ENCODE measurements at regions not wholly inside any gene's neighbourhood (a gene's known extent, or its start where the extent isn't known, plus 50 kb on each side); places are given as distances from the start of the nearest gene placed in this dataset.

DNA sequence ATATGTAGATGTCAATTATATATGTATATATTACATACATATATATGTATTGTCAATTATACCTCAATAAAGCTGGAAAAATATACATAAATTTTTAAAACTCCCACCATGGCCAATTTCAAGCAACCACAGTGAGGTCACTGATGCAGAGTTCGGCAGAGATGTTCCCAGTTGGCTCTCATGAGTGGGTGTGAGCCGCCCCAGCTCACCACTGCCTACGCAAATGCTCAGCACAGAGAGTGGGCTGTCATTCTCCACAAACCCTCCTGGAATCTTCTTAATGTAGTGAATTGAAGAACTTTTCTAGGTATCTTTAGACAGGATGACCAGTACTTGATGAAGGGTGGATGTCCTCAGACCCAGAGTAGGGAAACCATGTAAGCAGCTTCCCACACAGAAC lies 96.6 kb upstream of the TMEM45B start:
- Mint-ChIP-seq H3K4me3 (no peak overlapping the region), H3K4me1 (no peaks in the 10 kb centered on the region), H3K9me3 (no peaks in the 10 kb centered on the region), H3K27ac (no peak overlapping the region), H3K36me3 (ENCODE audit: low read depth) (no peaks in the 10 kb centered on the region), H3K27me3 (ENCODE audit: insufficient read depth) (peaks cover 6% of the 10 kb centered on the region)
- H3K9ac ChIP-seq (ENCODE audit: extremely low read depth, low read length, poor library complexity, severe bottlenecking) = no peak overlapping the region
- H3K9me3 ChIP-seq (ENCODE audit: control insufficient read depth, low read length) = no peaks in the 10 kb centered on the region
- H3K27ac ChIP-seq (ENCODE audit: low read depth, low read length) = no peak overlapping the region
- TF ChIP-seq, protein P1, sequence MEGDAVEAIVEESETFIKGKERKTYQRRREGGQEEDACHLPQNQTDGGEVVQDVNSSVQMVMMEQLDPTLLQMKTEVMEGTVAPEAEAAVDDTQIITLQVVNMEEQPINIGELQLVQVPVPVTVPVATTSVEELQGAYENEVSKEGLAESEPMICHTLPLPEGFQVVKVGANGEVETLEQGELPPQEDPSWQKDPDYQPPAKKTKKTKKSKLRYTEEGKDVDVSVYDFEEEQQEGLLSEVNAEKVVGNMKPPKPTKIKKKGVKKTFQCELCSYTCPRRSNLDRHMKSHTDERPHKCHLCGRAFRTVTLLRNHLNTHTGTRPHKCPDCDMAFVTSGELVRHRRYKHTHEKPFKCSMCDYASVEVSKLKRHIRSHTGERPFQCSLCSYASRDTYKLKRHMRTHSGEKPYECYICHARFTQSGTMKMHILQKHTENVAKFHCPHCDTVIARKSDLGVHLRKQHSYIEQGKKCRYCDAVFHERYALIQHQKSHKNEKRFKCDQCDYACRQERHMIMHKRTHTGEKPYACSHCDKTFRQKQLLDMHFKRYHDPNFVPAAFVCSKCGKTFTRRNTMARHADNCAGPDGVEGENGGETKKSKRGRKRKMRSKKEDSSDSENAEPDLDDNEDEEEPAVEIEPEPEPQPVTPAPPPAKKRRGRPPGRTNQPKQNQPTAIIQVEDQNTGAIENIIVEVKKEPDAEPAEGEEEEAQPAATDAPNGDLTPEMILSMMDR (conservative IDR thresholded peaks at IDR 0.05) = no peak
- no peak for DNase-seq
- no peaks in the 10 kb centered on the region for H3K36me3 ChIP-seq (ENCODE audit: control insufficient read depth, insufficient read depth, low read length)
- WGBS, 2 experiments (ENCODE audit: insufficient coverage in 1 of 2, insufficient read length in 1 of 2) = 82% methylated on average over 3 of the region's 3 CpGs; no CpG with 5 or more reads in 1 of the 2 experiments
- H3K4me1 ChIP-seq (ENCODE audit: control insufficient read depth, insufficient read depth, low read length) = no peaks in the 10 kb centered on the region
- no peak overlapping the region for H3K4me3 ChIP-seq (ENCODE audit: low read length)
- no peaks in the 10 kb centered on the region for H3K27me3 ChIP-seq (ENCODE audit: control insufficient read depth, insufficient read depth, low read length, poor library complexity, severe bottlenecking)

DNA sequence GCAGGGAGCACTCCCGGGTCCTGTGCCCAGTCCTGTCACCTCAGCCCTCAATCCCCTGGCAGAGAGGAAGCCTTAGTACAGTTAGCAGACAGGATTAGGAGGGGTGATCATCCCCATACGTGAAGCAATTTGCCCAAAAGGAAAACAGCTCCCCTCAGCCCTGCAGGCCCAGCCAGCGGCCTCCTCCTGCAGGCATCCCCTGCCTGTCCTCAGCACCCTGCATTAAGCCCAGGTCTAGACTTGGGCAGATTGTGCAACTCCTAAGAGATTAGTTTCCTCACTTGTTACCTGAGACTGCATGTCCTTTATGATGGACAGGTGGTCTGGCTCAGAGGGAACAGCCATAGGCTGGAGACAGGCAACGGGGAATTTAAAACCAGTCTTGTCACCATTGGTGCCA lies 95.5 kb upstream of the TMEM45B start:
- Mint-ChIP-seq H3K27ac (no peak overlapping the region), H3K36me3 (ENCODE audit: low read depth) (no peaks in the 10 kb centered on the region), H3K4me1 (no peaks in the 10 kb centered on the region), H3K27me3 (ENCODE audit: insufficient read depth) (peaks cover 6% of the 10 kb centered on the region), H3K4me3 (no peak overlapping the region), H3K9me3 (no peaks in the 10 kb centered on the region)
- no peaks in the 10 kb centered on the region for H3K36me3 ChIP-seq (ENCODE audit: control insufficient read depth, insufficient read depth, low read length)
- WGBS, 2 experiments (ENCODE audit: insufficient coverage in 1 of 2, insufficient read length in 1 of 2) = 87 to 100% methylated on average over 2 to 4 of the region's 4 CpGs
- H3K9ac ChIP-seq (ENCODE audit: extremely low read depth, low read length, poor library complexity, severe bottlenecking) = no peak overlapping the region
- peaks cover 3% of the 10 kb centered on the region for H3K27me3 ChIP-seq (ENCODE audit: control insufficient read depth, insufficient read depth, low read length, poor library complexity, severe bottlenecking)
- peak; percentile 13 for DNase-seq
- H3K27ac ChIP-seq (ENCODE audit: low read depth, low read length) = no peak overlapping the region
- H3K4me1 ChIP-seq (ENCODE audit: control insufficient read depth, insufficient read depth, low read length) = no peaks in the 10 kb centered on the region
- TF ChIP-seq, protein P1 (conservative IDR thresholded peaks at IDR 0.05) = no peak
- no peak overlapping the region for H3K4me3 ChIP-seq (ENCODE audit: low read length)
- no peaks in the 10 kb centered on the region for H3K9me3 ChIP-seq (ENCODE audit: control insufficient read depth, low read length)

DNA sequence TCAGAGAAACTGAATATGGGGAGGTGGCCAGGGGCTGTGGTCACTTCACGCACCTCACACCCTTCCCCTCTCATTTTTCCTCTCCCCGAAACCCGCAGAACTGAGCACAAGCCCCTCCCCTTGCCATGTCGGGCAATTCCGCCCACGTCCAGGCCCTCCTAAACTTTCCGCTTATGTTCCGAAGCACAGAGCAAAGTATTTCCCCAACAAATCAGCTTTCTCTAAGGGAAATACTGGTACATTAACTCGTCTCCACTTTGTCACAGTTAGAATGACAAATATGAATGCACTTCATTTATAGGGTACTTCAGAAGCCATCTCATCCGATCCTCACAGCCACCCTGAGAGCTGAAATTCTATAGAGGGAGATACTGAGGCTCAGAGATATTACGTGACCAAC lies 94.7 kb upstream of the TMEM45B start:
- no peak overlapping the region for H3K27ac Mint-ChIP-seq
- TF ChIP-seq, protein P1 (conservative IDR thresholded peaks at IDR 0.05) = no peak
- no peaks in the 10 kb centered on the region for H3K9me3 ChIP-seq (ENCODE audit: control insufficient read depth, low read length)
- peaks cover 6% of the 10 kb centered on the region for H3K27me3 Mint-ChIP-seq (ENCODE audit: insufficient read depth)
- peaks cover 6% of the 10 kb centered on the region for H3K27me3 ChIP-seq (ENCODE audit: control insufficient read depth, insufficient read depth, low read length, poor library complexity, severe bottlenecking)
- no peaks in the 10 kb centered on the region for H3K4me1 ChIP-seq (ENCODE audit: control insufficient read depth, insufficient read depth, low read length)
- H3K4me3 Mint-ChIP-seq = no peak overlapping the region
- peak; percentile 19 for DNase-seq
- no peaks in the 10 kb centered on the region for H3K36me3 Mint-ChIP-seq (ENCODE audit: low read depth)
- no peak overlapping the region for H3K4me3 ChIP-seq (ENCODE audit: low read length)
- no peaks in the 10 kb centered on the region for H3K36me3 ChIP-seq (ENCODE audit: control insufficient read depth, insufficient read depth, low read length)
- 90 to 96% methylated on average over 7 to 11 of the region's 11 CpGs for WGBS, 2 experiments (ENCODE audit: insufficient coverage in 1 of 2, insufficient read length in 1 of 2)
- no peak overlapping the region for H3K9ac ChIP-seq (ENCODE audit: extremely low read depth, low read length, poor library complexity, severe bottlenecking)
- no peak overlapping the region for H3K27ac ChIP-seq (ENCODE audit: low read depth, low read length)
- no peaks in the 10 kb centered on the region for H3K9me3 Mint-ChIP-seq
- no peaks in the 10 kb centered on the region for H3K4me1 Mint-ChIP-seq

All from endodermal cell (in vitro differentiated cells).